ENCODE measurements at regions not wholly inside any gene's neighbourhood (a gene's known extent, or its start where the extent isn't known, plus 50 kb on each side); places are given as distances from the start of the nearest gene placed in this dataset.

DNA sequence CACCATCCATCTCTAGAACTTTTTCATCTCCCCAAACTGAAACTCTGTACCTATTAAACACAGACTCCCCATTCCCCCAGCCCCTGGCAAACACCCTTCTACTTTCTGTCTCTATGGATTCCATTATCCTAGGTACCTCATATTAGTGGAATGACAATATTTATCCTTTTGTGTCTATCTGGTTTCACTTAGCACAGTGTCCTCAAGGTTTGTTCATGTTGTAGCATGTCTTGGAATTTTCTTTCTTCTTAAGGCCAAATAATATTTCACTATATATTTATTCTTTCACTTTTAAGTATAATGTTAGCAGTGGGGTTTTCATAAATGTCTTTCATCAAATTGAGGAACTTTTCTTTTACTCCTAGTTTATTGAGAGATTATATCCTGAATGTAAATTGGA lies 56.8 kb upstream of the DSP start:
- TF ChIP-seq CTCF (conservative IDR thresholded peaks at IDR 0.05; ENCODE audit: low read depth, low read length) = no peak
- H3K4me3 ChIP-seq (ENCODE audit: low read length) = no peak overlapping the region
- no peak for DNase-seq (ENCODE audit: low read depth)

DNA sequence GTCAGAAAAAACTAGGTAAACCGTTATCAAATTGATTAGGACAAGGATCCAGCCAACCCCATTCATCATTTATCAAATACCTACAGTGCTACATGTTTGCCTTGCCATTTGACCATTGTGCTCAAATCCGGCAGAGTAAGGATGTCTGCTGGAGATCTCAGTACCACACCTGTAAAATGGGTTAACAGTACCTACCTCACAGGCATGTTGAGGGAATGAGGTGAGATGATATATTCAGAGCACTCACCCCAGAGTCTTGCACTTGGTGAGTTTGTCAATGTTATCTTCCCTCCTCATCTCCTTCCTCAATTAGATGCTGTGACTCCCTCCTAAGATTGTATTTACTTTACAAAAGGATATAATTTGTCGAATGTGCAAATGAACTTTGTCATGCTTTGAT lies 54.5 kb upstream of the DSP start:
- no peak for DNase-seq (ENCODE audit: low read depth)
- no peak overlapping the region for H3K4me3 ChIP-seq (ENCODE audit: low read length)
- TF ChIP-seq CTCF (conservative IDR thresholded peaks at IDR 0.05; ENCODE audit: low read depth, low read length) = no peak

DNA sequence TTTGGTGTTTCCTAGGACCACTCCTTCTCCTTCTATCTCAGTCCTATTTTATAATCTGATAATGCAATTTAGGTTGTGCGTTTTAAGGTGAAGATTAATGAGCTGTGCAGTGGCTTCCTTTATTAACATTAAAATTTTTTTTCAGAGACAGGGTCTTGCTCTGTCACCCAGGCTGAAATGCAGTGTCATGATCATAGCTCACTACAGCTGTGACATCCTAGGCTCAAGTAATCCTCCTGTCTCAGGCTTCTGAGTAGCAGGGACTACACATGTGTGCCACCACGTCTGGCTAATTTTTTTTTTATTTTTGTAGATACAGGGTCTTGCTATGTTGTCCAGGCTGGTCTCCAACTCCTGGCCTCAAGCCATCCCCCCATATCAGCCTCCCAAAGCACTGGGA lies 53.0 kb upstream of the DSP start:
- no peak for TF ChIP-seq CTCF (conservative IDR thresholded peaks at IDR 0.05; ENCODE audit: low read depth, low read length)
- H3K4me3 ChIP-seq (ENCODE audit: low read length) = no peak overlapping the region
- DNase-seq (ENCODE audit: low read depth) = no peak

GRCh38 chr6:7489376-7489775 lies 52.1 kb upstream of the DSP start:
- no peak overlapping the region for H3K4me3 ChIP-seq (ENCODE audit: low read length)
- DNase-seq (ENCODE audit: low read depth) = no peak
- no peak for TF ChIP-seq CTCF (conservative IDR thresholded peaks at IDR 0.05; ENCODE audit: low read depth, low read length)

Data from retinal pigment epithelial cell (primary cell).